ENCODE measurements at regions not wholly inside any gene's neighbourhood (a gene's known extent, or its start where the extent isn't known, plus 50 kb on each side); places are given as distances from the start of the nearest gene placed in this dataset.

GRCh38 chr1:58006421-58007046 is 540.0 kb downstream of the OMA1 start:
- peaks cover 0 to 8% (median 0%) of the 10 kb centered on the region in 4 donors for H3K27me3 ChIP-seq
- 59 to 68% methylated on average over 4 of the region's 4 CpGs for WGBS, 2 donors
- no peaks in the 10 kb centered on the region for H3K4me1 ChIP-seq
- no peak overlapping the region for H3K27ac ChIP-seq
- DNase-seq, result no peak
- intact Hi-C loops (cut with DNase I), result no loop called here
- no peak overlapping the region for H3K4me3 ChIP-seq
- no peaks in the 10 kb centered on the region for H3K36me3 ChIP-seq
- TF ChIP-seq CTCF (IDR thresholded peaks at IDR 0.05) (no peak), POLR2A (IDR thresholded peaks at IDR 0.05) (no peak)
- H3K9me3 ChIP-seq, result no peaks in the 10 kb centered on the region

GRCh38 chr1:58005212-58005611 is 541.3 kb downstream of the OMA1 start:
- H3K4me1 ChIP-seq, result no peaks in the 10 kb centered on the region
- intact Hi-C loops (cut with DNase I), result no loop called here
- H3K27me3 ChIP-seq, result peaks cover 0 to 8% (median 0%) of the 10 kb centered on the region in 4 donors
- no peaks in the 10 kb centered on the region for H3K36me3 ChIP-seq
- no peak for DNase-seq
- H3K4me3 ChIP-seq, result no peak overlapping the region
- no peaks in the 10 kb centered on the region for H3K9me3 ChIP-seq
- H3K27ac ChIP-seq, result no peak overlapping the region
- TF ChIP-seq POLR2A (IDR thresholded peaks at IDR 0.05) (no peak), CTCF (IDR thresholded peaks at IDR 0.05) (no peak)
- 23 to 36% methylated on average over 2 of the region's 2 CpGs for WGBS, 2 donors

GRCh38 chr1:58003988-58004387 is 542.5 kb downstream of the OMA1 start:
- H3K36me3 ChIP-seq, result no peaks in the 10 kb centered on the region
- no peak for TF ChIP-seq POLR2A (IDR thresholded peaks at IDR 0.05)
- no peak for TF ChIP-seq CTCF (IDR thresholded peaks at IDR 0.05)
- H3K27ac ChIP-seq, result no peak overlapping the region
- intact Hi-C loops (cut with DNase I), result no loop called here
- no peak overlapping the region for H3K4me3 ChIP-seq
- 69 to 86% methylated on average over 2 to 3 of the region's 3 CpGs for WGBS, 2 donors
- no peaks in the 10 kb centered on the region for H3K9me3 ChIP-seq
- no peak for DNase-seq
- H3K27me3 ChIP-seq, result peaks cover 0 to 8% (median 0%) of the 10 kb centered on the region in 4 donors
- no peaks in the 10 kb centered on the region for H3K4me1 ChIP-seq

GRCh38 chr1:58003059-58003458 is 543.5 kb downstream of the OMA1 start:
- WGBS, 2 donors, result 51 to 62% methylated on average over 3 of the region's 3 CpGs
- no peaks in the 10 kb centered on the region for H3K36me3 ChIP-seq
- intact Hi-C loops (cut with DNase I), result no loop called here
- no peak overlapping the region for H3K27ac ChIP-seq
- peaks cover 0 to 8% (median 0%) of the 10 kb centered on the region in 4 donors for H3K27me3 ChIP-seq
- H3K4me3 ChIP-seq, result no peak overlapping the region
- H3K4me1 ChIP-seq, result no peaks in the 10 kb centered on the region
- no peaks in the 10 kb centered on the region for H3K9me3 ChIP-seq
- no peak for DNase-seq
- no peak for TF ChIP-seq CTCF (IDR thresholded peaks at IDR 0.05)
- TF ChIP-seq POLR2A (IDR thresholded peaks at IDR 0.05), result no peak

GRCh38 chr1:58000821-58001220 is 545.7 kb downstream of the OMA1 start:
- Histone ChIP-seq H3K4me3 (no peak overlapping the region), H3K9me3 (no peaks in the 10 kb centered on the region), H3K27me3 (peaks cover 0 to 8% (median 0%) of the 10 kb centered on the region in 4 donors), H3K4me1 (no peaks in the 10 kb centered on the region), H3K27ac (no peak overlapping the region), H3K36me3 (no peaks in the 10 kb centered on the region)
- intact Hi-C loops (cut with DNase I), result no loop called here
- DNase-seq, result no peak
- TF ChIP-seq POLR2A (IDR thresholded peaks at IDR 0.05), result no peak
- no peak for TF ChIP-seq CTCF (IDR thresholded peaks at IDR 0.05)
- WGBS, 2 donors, result 45 to 69% methylated on average over 1 of the region's 1 CpG
